Sigmoid colon (tissue), 3 donors: ENCODE measurements at regions not wholly inside any gene's neighbourhood (a gene's known extent, or its start where the extent isn't known, plus 50 kb on each side); places are given as distances from the start of the nearest gene placed in this dataset.

ENCODE experiments used
- POLR2A ChIP-seq, 2 donors: fragments of 450-650 bp; IDR thresholded peaks; one replicate each; pipeline ENCODE4 v1.6.1; 2016; ENCODE audit warnings: antibody characterized with exemption in 2 of 2, mild to moderate bottlenecking in 2 of 2, moderate library complexity in 2 of 2
- TF ChIP-seq, protein P1 (sequence below), 4 experiments: fragments of 450-650 bp in 3 of 4; fragments of 200-600 bp in 1 of 4; IDR thresholded peaks; one replicate each; pipeline ENCODE4 v1.5.1; 2016 to 2019; ENCODE audit warnings: antibody characterized with exemption in 4 of 4, mild to moderate bottlenecking in 3 of 4, moderate library complexity in 2 of 4

DNA sequence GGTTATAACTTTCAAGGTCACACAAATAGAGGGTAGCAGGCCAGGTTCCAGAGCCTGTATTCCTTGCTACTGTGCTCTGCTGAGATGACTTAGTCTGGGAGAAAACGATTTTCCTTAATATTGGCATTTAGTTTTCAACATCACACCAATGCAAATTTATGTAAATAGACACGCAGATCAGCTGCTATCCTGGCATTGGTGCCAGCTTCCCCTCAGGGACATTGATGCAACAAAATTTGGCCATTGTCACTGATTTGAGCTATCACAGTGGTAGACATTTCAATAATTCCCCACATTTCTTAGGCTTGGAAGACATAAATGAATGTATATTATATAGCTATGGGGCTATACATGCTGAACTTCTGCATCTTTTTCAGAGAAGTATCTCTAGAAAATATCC is 71.6 kb upstream of the ASTN2 start:
- TF ChIP-seq POLR2A (IDR thresholded peaks at IDR 0.05): no peak
- TF ChIP-seq, protein P1, sequence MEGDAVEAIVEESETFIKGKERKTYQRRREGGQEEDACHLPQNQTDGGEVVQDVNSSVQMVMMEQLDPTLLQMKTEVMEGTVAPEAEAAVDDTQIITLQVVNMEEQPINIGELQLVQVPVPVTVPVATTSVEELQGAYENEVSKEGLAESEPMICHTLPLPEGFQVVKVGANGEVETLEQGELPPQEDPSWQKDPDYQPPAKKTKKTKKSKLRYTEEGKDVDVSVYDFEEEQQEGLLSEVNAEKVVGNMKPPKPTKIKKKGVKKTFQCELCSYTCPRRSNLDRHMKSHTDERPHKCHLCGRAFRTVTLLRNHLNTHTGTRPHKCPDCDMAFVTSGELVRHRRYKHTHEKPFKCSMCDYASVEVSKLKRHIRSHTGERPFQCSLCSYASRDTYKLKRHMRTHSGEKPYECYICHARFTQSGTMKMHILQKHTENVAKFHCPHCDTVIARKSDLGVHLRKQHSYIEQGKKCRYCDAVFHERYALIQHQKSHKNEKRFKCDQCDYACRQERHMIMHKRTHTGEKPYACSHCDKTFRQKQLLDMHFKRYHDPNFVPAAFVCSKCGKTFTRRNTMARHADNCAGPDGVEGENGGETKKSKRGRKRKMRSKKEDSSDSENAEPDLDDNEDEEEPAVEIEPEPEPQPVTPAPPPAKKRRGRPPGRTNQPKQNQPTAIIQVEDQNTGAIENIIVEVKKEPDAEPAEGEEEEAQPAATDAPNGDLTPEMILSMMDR (IDR thresholded peaks at IDR 0.05): no peak
